ENCODE measurements at regions not wholly inside any gene's neighbourhood (a gene's known extent, or its start where the extent isn't known, plus 50 kb on each side); places are given as distances from the start of the nearest gene placed in this dataset.

GRCh38 chr12:81963636-81964035 is 204.5 kb upstream of the PPFIA2 start:
- Histone ChIP-seq H3K9me3 (no peaks in the 10 kb centered on the region), H3K36me3 (no peaks in the 10 kb centered on the region), H3K27me3 (no peaks in the 10 kb centered on the region), H3K4me3 (no peak overlapping the region), H3K4me1 (no peaks in the 10 kb centered on the region), H3K27ac (no peak overlapping the region)
- no peak for ATAC-seq (ENCODE audit: low FRiP score in 2 of 2)
- 38 to 61% methylated on average over 1 of the region's 1 CpG for WGBS, 2 donors
- TF ChIP-seq POLR2AphosphoS5 (IDR thresholded peaks at IDR 0.05) (no peak), EP300 (IDR thresholded peaks at IDR 0.05) (no peak), POLR2A (IDR thresholded peaks at IDR 0.05) (no peak)
- TF ChIP-seq, protein P1, sequence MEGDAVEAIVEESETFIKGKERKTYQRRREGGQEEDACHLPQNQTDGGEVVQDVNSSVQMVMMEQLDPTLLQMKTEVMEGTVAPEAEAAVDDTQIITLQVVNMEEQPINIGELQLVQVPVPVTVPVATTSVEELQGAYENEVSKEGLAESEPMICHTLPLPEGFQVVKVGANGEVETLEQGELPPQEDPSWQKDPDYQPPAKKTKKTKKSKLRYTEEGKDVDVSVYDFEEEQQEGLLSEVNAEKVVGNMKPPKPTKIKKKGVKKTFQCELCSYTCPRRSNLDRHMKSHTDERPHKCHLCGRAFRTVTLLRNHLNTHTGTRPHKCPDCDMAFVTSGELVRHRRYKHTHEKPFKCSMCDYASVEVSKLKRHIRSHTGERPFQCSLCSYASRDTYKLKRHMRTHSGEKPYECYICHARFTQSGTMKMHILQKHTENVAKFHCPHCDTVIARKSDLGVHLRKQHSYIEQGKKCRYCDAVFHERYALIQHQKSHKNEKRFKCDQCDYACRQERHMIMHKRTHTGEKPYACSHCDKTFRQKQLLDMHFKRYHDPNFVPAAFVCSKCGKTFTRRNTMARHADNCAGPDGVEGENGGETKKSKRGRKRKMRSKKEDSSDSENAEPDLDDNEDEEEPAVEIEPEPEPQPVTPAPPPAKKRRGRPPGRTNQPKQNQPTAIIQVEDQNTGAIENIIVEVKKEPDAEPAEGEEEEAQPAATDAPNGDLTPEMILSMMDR (IDR thresholded peaks at IDR 0.05) = no peak
- DNase-seq = no peak

DNA sequence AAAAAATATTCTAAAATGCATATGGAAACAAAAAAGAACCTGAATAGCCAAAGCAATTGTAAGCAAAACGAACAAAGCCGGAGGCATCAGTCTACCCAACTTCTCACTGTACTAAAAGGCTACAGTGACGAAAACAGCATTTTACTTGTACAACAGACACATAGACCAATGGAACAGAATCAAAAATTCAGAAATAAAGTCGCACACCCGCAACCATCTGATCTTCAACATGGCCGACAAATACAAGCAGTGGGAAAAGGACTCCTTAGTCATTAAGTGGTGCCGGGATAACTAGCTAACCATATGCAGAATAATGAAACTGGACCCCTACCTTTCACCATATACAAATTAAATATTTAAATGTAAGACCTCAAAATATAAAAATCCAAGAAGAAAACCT is 203.9 kb upstream of the PPFIA2 start:
- H3K4me1 ChIP-seq = no peaks in the 10 kb centered on the region
- WGBS, 2 donors = 93 to 94% methylated on average over 7 of the region's 7 CpGs

GRCh38 chr12:81962126-81962856 is 203.1 kb upstream of the PPFIA2 start:
- H3K4me3 ChIP-seq = no peak overlapping the region
- TF ChIP-seq POLR2A (IDR thresholded peaks at IDR 0.05) (no peak), POLR2AphosphoS5 (IDR thresholded peaks at IDR 0.05) (no peak), EP300 (IDR thresholded peaks at IDR 0.05) (no peak)
- TF ChIP-seq, protein P1 (IDR thresholded peaks at IDR 0.05) = no peak
- ATAC-seq (ENCODE audit: low FRiP score in 2 of 2) (no peak), DNase-seq (no peak)
- no peaks in the 10 kb centered on the region for H3K4me1 ChIP-seq
- 80 to 91% methylated on average over 4 of the region's 4 CpGs for WGBS, 2 donors
- H3K36me3 ChIP-seq = no peaks in the 10 kb centered on the region
- H3K27ac ChIP-seq = no peak overlapping the region
- no peaks in the 10 kb centered on the region for H3K27me3 ChIP-seq
- no peaks in the 10 kb centered on the region for H3K9me3 ChIP-seq

More for the DNA sequence above, 203.9 kb upstream of the PPFIA2 start:
- Histone ChIP-seq H3K27ac (no peak overlapping the region), H3K9me3 (no peaks in the 10 kb centered on the region), H3K4me3 (no peak overlapping the region), H3K36me3 (no peaks in the 10 kb centered on the region), H3K27me3 (no peaks in the 10 kb centered on the region)
- TF ChIP-seq, protein P1 (IDR thresholded peaks at IDR 0.05) = no peak
- TF ChIP-seq POLR2AphosphoS5 (IDR thresholded peaks at IDR 0.05) (no peak), EP300 (IDR thresholded peaks at IDR 0.05) (no peak), POLR2A (IDR thresholded peaks at IDR 0.05) (no peak)
- ATAC-seq (ENCODE audit: low FRiP score in 2 of 2) (no peak), DNase-seq (no peak)

DNA sequence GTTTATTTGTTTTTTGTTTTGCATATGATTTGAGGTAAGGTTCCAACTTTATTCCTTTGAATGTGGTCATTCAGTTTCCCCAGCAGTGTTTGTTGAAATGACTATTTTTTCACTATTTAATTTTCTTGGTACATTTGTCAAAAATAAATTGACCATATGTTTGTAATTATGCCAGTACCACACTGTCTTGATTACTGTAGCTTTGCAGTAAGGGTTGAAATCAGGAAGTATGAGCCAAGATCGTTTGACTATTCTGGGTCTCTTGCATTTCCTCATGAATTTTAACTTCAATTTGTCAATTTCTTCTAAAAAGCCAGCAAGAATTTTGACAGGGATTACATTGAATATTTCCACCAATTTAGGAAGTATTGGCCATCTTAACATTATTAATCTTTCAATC is 199.3 kb upstream of the PPFIA2 start:
- Histone ChIP-seq H3K9me3 (no peaks in the 10 kb centered on the region), H3K4me1 (no peaks in the 10 kb centered on the region), H3K27me3 (no peaks in the 10 kb centered on the region), H3K36me3 (no peaks in the 10 kb centered on the region), H3K27ac (no peak overlapping the region), H3K4me3 (no peak overlapping the region)
- TF ChIP-seq POLR2AphosphoS5 (IDR thresholded peaks at IDR 0.05) = no peak
- TF ChIP-seq, protein P1 (IDR thresholded peaks at IDR 0.05) = no peak
- TF ChIP-seq POLR2A (IDR thresholded peaks at IDR 0.05) = no peak
- no peak for TF ChIP-seq EP300 (IDR thresholded peaks at IDR 0.05)
- WGBS, 2 donors = 39 to 43% methylated on average over 1 of the region's 1 CpG
- DNase-seq (no peak), ATAC-seq (ENCODE audit: low FRiP score in 2 of 2) (no peak)

- TF ChIP-seq EP300 (IDR thresholded peaks at IDR 0.05) (no peak), POLR2A (IDR thresholded peaks at IDR 0.05) (no peak), POLR2AphosphoS5 (IDR thresholded peaks at IDR 0.05) (no peak)
- TF ChIP-seq, protein P1 (IDR thresholded peaks at IDR 0.05) = no peak
- ATAC-seq (ENCODE audit: low FRiP score in 2 of 2) = no peak
- H3K27me3 ChIP-seq = no peaks in the 10 kb centered on the region
- H3K36me3 ChIP-seq = no peaks in the 10 kb centered on the region
- no peak overlapping the region for H3K27ac ChIP-seq
- no peaks in the 10 kb centered on the region for H3K9me3 ChIP-seq
- DNase-seq = no peak
- H3K4me1 ChIP-seq = no peaks in the 10 kb centered on the region
- no peak overlapping the region for H3K4me3 ChIP-seq
These were observed 198.5 kb upstream of the PPFIA2 start for GRCh38 chr12:81957631-81958030.

Measured in upper lobe of left lung (tissue), 6 donors.